AG04450 (cell line): ENCODE measurements at regions not wholly inside any gene's neighbourhood (a gene's known extent, or its start where the extent isn't known, plus 50 kb on each side); places are given as distances from the start of the nearest gene placed in this dataset.
A peak's percentile ranks its signal among the peaks of the same experiment; 100 is the strongest.

ENCODE experiments used
- CTCF ChIA-PET: fragments of 300-600, 350-600 bp; formaldehyde crosslinking; extraction: SDS; loops from one replicate; lab custom pipeline; 2022; ENCODE audit warnings: antibody characterized with exemption, inconsistent platforms; lab: Charles Lee
- POLR2A ChIA-PET: fragments of 350-600 bp; formaldehyde crosslinking; extraction: SDS; loops from one replicate; lab custom pipeline; 2021; ENCODE audit warnings: antibody characterized with exemption, inconsistent platforms; lab: Yijun Ruan, JAX
- DNase-seq: peaks from one replicate; pipeline ENCODE4 v3.0.0-alpha.2; 2011; ENCODE audit warnings: low read depth, low spot score
- H3K27ac ChIP-seq: one replicate; pipeline ENCODE4 v1.5.1; 2012; ENCODE audit warnings: low read depth, low read length, control low read depth
- H3K27me3 ChIP-seq: one replicate; pipeline ENCODE4 v1.6.0; 2012; ENCODE audit warnings: low read length; ENCODE audit not compliant: control insufficient read depth, insufficient read depth
- H3K4me3 ChIP-seq: 2 replicates; pipeline ENCODE4 v1.5.1; 2011; ENCODE audit warnings: mild to moderate bottlenecking, low read depth, low read length, control low read depth
- H3K9me3 ChIP-seq: 2 replicates; pipeline ENCODE4 v1.5.1; 2012; ENCODE audit warnings: low read length; ENCODE audit not compliant: control insufficient read depth, insufficient read depth
- TF ChIP-seq, protein P1 (sequence below): IDR thresholded peaks from 2 replicates; pipeline ENCODE4 v1.5.1; 2011; ENCODE audit warnings: low read depth, low read length, control low read depth, inconsistent platforms

DNA sequence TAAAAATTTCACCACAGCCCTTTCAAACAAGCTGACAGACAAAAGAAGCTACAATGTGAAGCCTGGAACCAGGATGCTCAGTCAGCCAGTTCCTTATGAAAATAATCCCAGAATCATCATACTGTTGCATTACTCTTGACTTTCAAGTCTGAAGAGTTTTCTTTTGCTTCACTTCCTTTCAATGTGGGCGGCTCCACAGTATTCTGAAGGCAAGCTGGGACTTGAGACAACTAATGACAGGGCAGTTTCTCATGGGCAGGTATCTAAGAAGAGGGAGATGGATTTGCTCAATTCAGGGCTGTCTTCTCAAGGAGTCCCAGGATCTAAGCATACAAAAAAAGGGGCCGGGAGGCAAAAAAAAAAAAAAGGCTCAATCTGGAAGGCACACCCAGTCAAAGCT is 173.4 kb downstream of the PAPSS1 start:
- DNase-seq = no peak
- H3K9me3 ChIP-seq = no peaks in the 10 kb centered on the region
- no peak overlapping the region for H3K27ac ChIP-seq
- ChIA-PET CTCF (interaction anchor here (0.6 kb wide), 1 partner anchor 1887 kb away, joined by 3 read pairs; the partner anchor contains the start of gene SEC24B), POLR2A (no interaction called here)
- TF ChIP-seq, protein P1, sequence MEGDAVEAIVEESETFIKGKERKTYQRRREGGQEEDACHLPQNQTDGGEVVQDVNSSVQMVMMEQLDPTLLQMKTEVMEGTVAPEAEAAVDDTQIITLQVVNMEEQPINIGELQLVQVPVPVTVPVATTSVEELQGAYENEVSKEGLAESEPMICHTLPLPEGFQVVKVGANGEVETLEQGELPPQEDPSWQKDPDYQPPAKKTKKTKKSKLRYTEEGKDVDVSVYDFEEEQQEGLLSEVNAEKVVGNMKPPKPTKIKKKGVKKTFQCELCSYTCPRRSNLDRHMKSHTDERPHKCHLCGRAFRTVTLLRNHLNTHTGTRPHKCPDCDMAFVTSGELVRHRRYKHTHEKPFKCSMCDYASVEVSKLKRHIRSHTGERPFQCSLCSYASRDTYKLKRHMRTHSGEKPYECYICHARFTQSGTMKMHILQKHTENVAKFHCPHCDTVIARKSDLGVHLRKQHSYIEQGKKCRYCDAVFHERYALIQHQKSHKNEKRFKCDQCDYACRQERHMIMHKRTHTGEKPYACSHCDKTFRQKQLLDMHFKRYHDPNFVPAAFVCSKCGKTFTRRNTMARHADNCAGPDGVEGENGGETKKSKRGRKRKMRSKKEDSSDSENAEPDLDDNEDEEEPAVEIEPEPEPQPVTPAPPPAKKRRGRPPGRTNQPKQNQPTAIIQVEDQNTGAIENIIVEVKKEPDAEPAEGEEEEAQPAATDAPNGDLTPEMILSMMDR = no peak
- no peak overlapping the region for H3K4me3 ChIP-seq
- H3K27me3 ChIP-seq = no peaks in the 10 kb centered on the region

DNA sequence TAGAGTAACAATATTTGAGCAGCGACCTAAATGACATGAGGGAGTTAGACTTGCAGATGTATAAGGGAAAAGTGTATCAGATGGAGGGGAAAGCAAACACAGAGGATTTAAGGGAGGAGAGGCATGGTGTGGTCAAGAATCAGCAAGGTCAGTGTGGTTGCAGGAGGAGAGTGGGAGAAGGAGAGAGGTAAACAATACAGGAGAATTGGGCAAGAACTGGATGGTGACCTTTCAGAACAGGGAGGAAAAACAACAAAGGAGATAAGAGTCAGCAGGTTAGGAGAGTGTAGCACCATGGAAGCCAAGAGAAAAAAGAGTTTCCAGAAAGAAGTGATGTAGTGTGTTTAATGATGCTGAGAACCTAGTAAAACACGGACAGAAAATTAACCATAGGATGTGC is 178.5 kb downstream of the PAPSS1 start:
- POLR2A ChIA-PET = no interaction called here
- CTCF ChIA-PET = no interaction called here
- TF ChIP-seq, protein P1 = no peak

DNA sequence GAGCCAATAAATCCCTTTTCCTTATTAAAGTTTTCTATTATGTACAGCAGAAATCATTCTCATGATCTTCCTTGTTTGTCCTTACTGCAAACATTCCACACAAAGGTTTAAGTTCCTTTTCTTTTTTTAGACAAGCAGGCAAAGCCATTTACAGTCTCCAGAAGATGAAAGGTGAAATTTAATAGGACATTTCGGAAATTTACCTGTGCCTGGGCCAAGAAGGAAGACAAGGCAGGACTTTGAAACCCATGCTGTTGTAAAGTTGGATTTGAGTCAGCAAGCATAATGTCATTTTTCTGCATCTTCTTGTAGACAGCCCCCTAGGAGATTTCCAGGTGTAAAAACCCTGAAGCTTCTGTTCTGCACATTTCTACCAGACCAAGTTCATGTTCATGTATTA is 188.1 kb downstream of the PAPSS1 start:
- Histone ChIP-seq H3K27me3 (no peaks in the 10 kb centered on the region), H3K4me3 (no peak overlapping the region), H3K27ac (no peak overlapping the region), H3K9me3 (no peaks in the 10 kb centered on the region)
- TF ChIP-seq, protein P1 = no peak
- DNase-seq = no peak
- CTCF ChIA-PET = no interaction called here
- POLR2A ChIA-PET = no interaction called here

More for the DNA sequence above, 178.5 kb downstream of the PAPSS1 start:
- no peaks in the 10 kb centered on the region for H3K9me3 ChIP-seq
- H3K27me3 ChIP-seq = no peaks in the 10 kb centered on the region
- no peak overlapping the region for H3K4me3 ChIP-seq
- no peak overlapping the region for H3K27ac ChIP-seq
- no peak for DNase-seq

DNA sequence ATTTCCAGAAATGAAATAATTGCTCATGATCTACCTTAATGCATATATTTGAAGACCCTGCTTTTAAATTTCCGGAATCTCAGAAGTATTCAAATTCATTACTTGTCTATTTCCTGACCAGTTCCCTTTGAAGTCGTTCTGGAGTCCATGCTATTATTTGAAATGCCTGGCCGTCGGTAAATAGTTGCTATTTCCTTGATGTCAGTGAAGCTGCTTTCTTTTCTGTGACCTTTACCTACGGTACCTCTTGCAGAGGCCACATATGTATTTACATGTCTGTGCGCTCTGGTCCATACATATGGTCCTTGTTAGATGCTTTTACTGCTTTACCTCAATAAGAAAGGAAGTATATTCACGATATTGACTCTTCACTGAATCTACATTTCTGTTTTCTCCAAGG is 199.7 kb downstream of the PAPSS1 start:
- H3K9me3 ChIP-seq = no peaks in the 10 kb centered on the region
- no peak overlapping the region for H3K27ac ChIP-seq
- CTCF ChIA-PET = no interaction called here
- DNase-seq = no peak
- POLR2A ChIA-PET = no interaction called here
- H3K4me3 ChIP-seq = no peak overlapping the region
- TF ChIP-seq, protein P1 = no peak
- peaks cover 3% of the 10 kb centered on the region for H3K27me3 ChIP-seq

DNA sequence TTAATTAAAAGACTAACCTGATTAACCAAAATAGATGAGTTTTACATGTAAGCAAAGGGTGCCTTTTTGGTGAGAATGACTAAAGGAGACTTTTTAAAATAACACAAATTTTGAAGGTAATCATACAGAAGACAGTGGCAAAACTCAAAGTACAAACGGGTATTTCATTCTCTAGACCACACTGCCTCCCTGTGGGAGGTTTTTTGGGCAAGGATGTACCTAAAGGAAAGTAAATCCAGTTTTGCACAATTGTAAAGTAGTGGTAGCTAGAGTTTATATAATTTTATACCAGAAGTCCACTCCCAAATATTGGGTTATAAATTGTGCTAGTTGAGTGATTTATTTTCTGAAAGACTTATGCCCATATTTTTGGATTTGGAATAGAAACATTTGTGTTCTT is 201.0 kb downstream of the PAPSS1 start:
- Histone ChIP-seq H3K4me3 (no peak overlapping the region), H3K9me3 (no peaks in the 10 kb centered on the region), H3K27ac (no peak overlapping the region), H3K27me3 (peaks cover 3% of the 10 kb centered on the region)
- no peak for DNase-seq
- TF ChIP-seq, protein P1 = peak; percentile 49
- CTCF ChIA-PET = interaction anchor here (0.6 to 1.1 kb wide), 4 partner anchors 9 to 482 kb away, joined by 3 to 4 read pairs (median 3); no protein-coding TSS in a partner anchor
- POLR2A ChIA-PET = no interaction called here
